ENCODE measurements at regions not wholly inside any gene's neighbourhood (a gene's known extent, or its start where the extent isn't known, plus 50 kb on each side); places are given as distances from the start of the nearest gene placed in this dataset.

- DNase-seq (ENCODE audit: low read depth in 2 of 3, low spot score in 2 of 3), result no peak
Observed at GRCh38 chr10:104574838-104575237, 66.3 kb upstream of the SORCS3 start.

GRCh38 chr10:104576611-104577010, 64.5 kb upstream of the SORCS3 start:
- no peak for DNase-seq (ENCODE audit: low read depth in 2 of 3, low spot score in 2 of 3)

- no peak for DNase-seq (ENCODE audit: low read depth in 2 of 3, low spot score in 2 of 3)
Observed at GRCh38 chr10:104577163-104577562, 63.9 kb upstream of the SORCS3 start.

GRCh38 chr10:104577861-104578521, 63.1 kb upstream of the SORCS3 start:
- no peak for DNase-seq (ENCODE audit: low read depth in 2 of 3, low spot score in 2 of 3)

- DNase-seq (ENCODE audit: low read depth in 2 of 3, low spot score in 2 of 3), result no peak
Observed at GRCh38 chr10:104578671-104579070, 62.4 kb upstream of the SORCS3 start.

- DNase-seq (ENCODE audit: low read depth in 2 of 3, low spot score in 2 of 3), result no peak
Observed at GRCh38 chr10:104579136-104579535, 62.0 kb upstream of the SORCS3 start.

GRCh38 chr10:104580321-104580720, 60.8 kb upstream of the SORCS3 start:
- DNase-seq (ENCODE audit: low read depth in 2 of 3, low spot score in 2 of 3), result no peak

- DNase-seq (ENCODE audit: low read depth in 2 of 3, low spot score in 2 of 3), result peak; percentile 19 to 61 (median 47)
Observed at GRCh38 chr10:104580774-104581675, 60.1 kb upstream of the SORCS3 start.

GRCh38 chr10:104581884-104582601, 59.0 kb upstream of the SORCS3 start:
- no peak for DNase-seq (ENCODE audit: low read depth in 2 of 3, low spot score in 2 of 3)

GRCh38 chr10:104582602-104582951, 58.5 kb upstream of the SORCS3 start:
- no peak for DNase-seq (ENCODE audit: low read depth in 2 of 3, low spot score in 2 of 3)

- no peak for DNase-seq (ENCODE audit: low read depth in 2 of 3, low spot score in 2 of 3)
Observed at GRCh38 chr10:104582966-104583365, 58.1 kb upstream of the SORCS3 start.

GRCh38 chr10:104584541-104584940, 56.5 kb upstream of the SORCS3 start:
- DNase-seq (ENCODE audit: low read depth in 2 of 3, low spot score in 2 of 3), result no peak

- no peak for DNase-seq (ENCODE audit: low read depth in 2 of 3, low spot score in 2 of 3)
Observed at GRCh38 chr10:104587751-104588150, 53.3 kb upstream of the SORCS3 start.

GRCh38 chr10:104589431-104589830, 51.7 kb upstream of the SORCS3 start:
- DNase-seq (ENCODE audit: low read depth in 2 of 3, low spot score in 2 of 3), result no peak

- DNase-seq (ENCODE audit: low read depth in 2 of 3, low spot score in 2 of 3), result no peak
Observed at GRCh38 chr10:104589871-104590270, 51.2 kb upstream of the SORCS3 start.

Measured in activated CD8-positive, alpha-beta memory T cell treated with anti-CD3 and anti-CD28 coated beads for 48 hours (primary cell).